ENCODE measurements at regions not wholly inside any gene's neighbourhood (a gene's known extent, or its start where the extent isn't known, plus 50 kb on each side); places are given as distances from the start of the nearest gene placed in this dataset.

DNA sequence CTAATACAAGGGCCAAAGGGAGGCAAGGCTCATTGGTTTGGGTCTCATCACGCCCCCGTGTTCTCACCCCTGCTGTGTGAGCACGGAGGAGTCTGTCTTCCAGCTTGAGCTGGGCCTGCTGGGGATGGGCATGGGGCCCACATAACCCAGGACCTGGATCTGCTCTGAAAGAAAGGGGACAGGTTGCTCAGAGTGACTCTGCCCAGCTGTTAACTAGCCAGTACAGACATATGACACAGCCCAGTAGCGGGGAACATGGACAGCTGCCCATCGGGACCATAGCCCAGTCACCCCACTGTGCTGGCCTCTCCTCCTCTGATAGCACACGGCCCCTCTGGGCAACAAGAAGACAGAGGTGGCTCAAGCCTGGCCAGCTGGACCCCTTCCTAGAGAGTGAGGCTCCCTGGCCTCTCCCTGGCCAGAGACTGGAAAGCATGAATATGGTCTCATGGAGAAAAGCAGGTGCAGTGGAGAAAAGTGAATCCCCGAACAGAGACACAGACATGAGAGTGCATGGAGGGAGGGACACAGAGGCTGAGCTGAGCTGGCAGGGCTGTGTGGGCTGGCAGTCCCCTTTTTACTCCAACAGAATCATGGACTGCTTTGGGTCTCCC is 973.9 kb downstream of the BRD1 start:
- no peak for ATAC-seq
- no peak overlapping the region for H3K27ac ChIP-seq (ENCODE audit: low read length)
- intact Hi-C loops (cut with micrococcal nuclease): no loop called here
- H3K36me3 ChIP-seq (ENCODE audit: control insufficient read depth, insufficient read depth, low read length): no peaks in the 10 kb centered on the region
- H3K4me3 Mint-ChIP-seq: no peak overlapping the region
- H3K27ac Mint-ChIP-seq: no peak overlapping the region
- DNase-seq: no peak
- TF ChIP-seq, protein P1, sequence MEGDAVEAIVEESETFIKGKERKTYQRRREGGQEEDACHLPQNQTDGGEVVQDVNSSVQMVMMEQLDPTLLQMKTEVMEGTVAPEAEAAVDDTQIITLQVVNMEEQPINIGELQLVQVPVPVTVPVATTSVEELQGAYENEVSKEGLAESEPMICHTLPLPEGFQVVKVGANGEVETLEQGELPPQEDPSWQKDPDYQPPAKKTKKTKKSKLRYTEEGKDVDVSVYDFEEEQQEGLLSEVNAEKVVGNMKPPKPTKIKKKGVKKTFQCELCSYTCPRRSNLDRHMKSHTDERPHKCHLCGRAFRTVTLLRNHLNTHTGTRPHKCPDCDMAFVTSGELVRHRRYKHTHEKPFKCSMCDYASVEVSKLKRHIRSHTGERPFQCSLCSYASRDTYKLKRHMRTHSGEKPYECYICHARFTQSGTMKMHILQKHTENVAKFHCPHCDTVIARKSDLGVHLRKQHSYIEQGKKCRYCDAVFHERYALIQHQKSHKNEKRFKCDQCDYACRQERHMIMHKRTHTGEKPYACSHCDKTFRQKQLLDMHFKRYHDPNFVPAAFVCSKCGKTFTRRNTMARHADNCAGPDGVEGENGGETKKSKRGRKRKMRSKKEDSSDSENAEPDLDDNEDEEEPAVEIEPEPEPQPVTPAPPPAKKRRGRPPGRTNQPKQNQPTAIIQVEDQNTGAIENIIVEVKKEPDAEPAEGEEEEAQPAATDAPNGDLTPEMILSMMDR (IDR thresholded peaks at IDR 0.05): no peak
- no peaks in the 10 kb centered on the region for H3K9me3 ChIP-seq (ENCODE audit: control insufficient read depth, insufficient read depth, low read length)
- no peaks in the 10 kb centered on the region for H3K36me3 Mint-ChIP-seq
- H3K4me1 ChIP-seq (ENCODE audit: control insufficient read depth, insufficient read depth, low read length): no peaks in the 10 kb centered on the region
- WGBS (ENCODE audit: insufficient coverage): 88% methylated on average over 7 of the region's 7 CpGs
- H3K9me3 Mint-ChIP-seq: no peaks in the 10 kb centered on the region
- H3K4me1 Mint-ChIP-seq: no peaks in the 10 kb centered on the region
- H3K27me3 ChIP-seq (ENCODE audit: control insufficient read depth, insufficient read depth, low read length): no peaks in the 10 kb centered on the region
- no peak overlapping the region for H3K4me3 ChIP-seq (ENCODE audit: low read length)
- peaks cover 0 to 4% of the 10 kb centered on the region in 2 donors for H3K27me3 Mint-ChIP-seq (ENCODE audit: low read depth in 2 of 2)

- ATAC-seq (no peak), DNase-seq (no peak)
- intact Hi-C loops (cut with micrococcal nuclease): no loop called here
- H3K9me3 ChIP-seq (ENCODE audit: control insufficient read depth, insufficient read depth, low read length): no peaks in the 10 kb centered on the region
- Mint-ChIP-seq H3K27me3 (ENCODE audit: low read depth in 2 of 2) (peaks cover 0 to 4% of the 10 kb centered on the region in 2 donors), H3K9me3 (no peaks in the 10 kb centered on the region), H3K36me3 (no peaks in the 10 kb centered on the region), H3K27ac (no peak overlapping the region), H3K4me3 (no peak overlapping the region), H3K4me1 (no peaks in the 10 kb centered on the region)
- no peak overlapping the region for H3K27ac ChIP-seq (ENCODE audit: low read length)
- H3K4me1 ChIP-seq (ENCODE audit: control insufficient read depth, insufficient read depth, low read length): no peaks in the 10 kb centered on the region
- H3K4me3 ChIP-seq (ENCODE audit: low read length): no peak overlapping the region
- no peaks in the 10 kb centered on the region for H3K36me3 ChIP-seq (ENCODE audit: control insufficient read depth, insufficient read depth, low read length)
- H3K27me3 ChIP-seq (ENCODE audit: control insufficient read depth, insufficient read depth, low read length): no peaks in the 10 kb centered on the region
- 91% methylated on average over 22 of the region's 22 CpGs for WGBS (ENCODE audit: insufficient coverage)
- TF ChIP-seq, protein P1 (IDR thresholded peaks at IDR 0.05): no peak
These were observed 975.6 kb downstream of the BRD1 start for GRCh38 chr22:48851933-48852549.

GRCh38 chr22:48850658-48851287 is 976.9 kb downstream of the BRD1 start:
- Mint-ChIP-seq H3K4me3 (no peak overlapping the region), H3K27me3 (ENCODE audit: low read depth in 2 of 2) (peaks cover 0 to 9% of the 10 kb centered on the region in 2 donors), H3K36me3 (no peaks in the 10 kb centered on the region), H3K27ac (no peak overlapping the region), H3K4me1 (no peaks in the 10 kb centered on the region), H3K9me3 (no peaks in the 10 kb centered on the region)
- intact Hi-C loops (cut with micrococcal nuclease): no loop called here
- DNase-seq (no peak), ATAC-seq (no peak)
- Histone ChIP-seq H3K4me3 (ENCODE audit: low read length) (no peak overlapping the region), H3K36me3 (ENCODE audit: control insufficient read depth, insufficient read depth, low read length) (no peaks in the 10 kb centered on the region), H3K4me1 (ENCODE audit: control insufficient read depth, insufficient read depth, low read length) (no peaks in the 10 kb centered on the region), H3K27me3 (ENCODE audit: control insufficient read depth, insufficient read depth, low read length) (no peaks in the 10 kb centered on the region), H3K9me3 (ENCODE audit: control insufficient read depth, insufficient read depth, low read length) (no peaks in the 10 kb centered on the region), H3K27ac (ENCODE audit: low read length) (no peak overlapping the region)
- TF ChIP-seq, protein P1 (IDR thresholded peaks at IDR 0.05): no peak
- 88% methylated on average over 15 of the region's 16 CpGs for WGBS (ENCODE audit: insufficient coverage)
